Endothelial cell (in vitro differentiated cells): ENCODE measurements at regions not wholly inside any gene's neighbourhood (a gene's known extent, or its start where the extent isn't known, plus 50 kb on each side); places are given as distances from the start of the nearest gene placed in this dataset.

Source experiments
- DNase-seq: peaks from one replicate; pipeline ENCODE4 v3.0.0; 2021; ENCODE audit warnings: low spot score
- H3K27ac Mint-ChIP-seq: one replicate; pipeline ENCODE4 v1.8.0; 2021; ENCODE audit warnings: mixed read lengths, inconsistent platforms; ENCODE audit not compliant: unreplicated experiment
- H3K27me3 Mint-ChIP-seq: one replicate; pipeline ENCODE4 v1.8.0; 2021; ENCODE audit warnings: mild to moderate bottlenecking, moderate library complexity, mixed read lengths, inconsistent platforms; ENCODE audit not compliant: unreplicated experiment
- H3K36me3 Mint-ChIP-seq: one replicate; pipeline ENCODE4 v1.8.0; 2021; ENCODE audit warnings: mild to moderate bottlenecking, low read depth, mixed read lengths, inconsistent platforms; ENCODE audit not compliant: unreplicated experiment
- H3K4me1 Mint-ChIP-seq: one replicate; pipeline ENCODE4 v1.8.0; 2021; ENCODE audit warnings: mild to moderate bottlenecking, mixed read lengths, inconsistent platforms; ENCODE audit not compliant: unreplicated experiment
- H3K4me3 Mint-ChIP-seq: one replicate; pipeline ENCODE4 v1.8.0; 2021; ENCODE audit warnings: mild to moderate bottlenecking, mixed read lengths, inconsistent platforms; ENCODE audit not compliant: unreplicated experiment
- H3K9me3 Mint-ChIP-seq: one replicate; pipeline ENCODE4 v1.8.0; 2021; ENCODE audit warnings: mixed read lengths, inconsistent platforms; ENCODE audit not compliant: unreplicated experiment
- TF ChIP-seq, protein P1 (sequence below): fragments of 200-600 bp; sonication (generic); IDR thresholded peaks from one replicate; pipeline ENCODE4 v1.5.0; 2021; ENCODE audit warnings: antibody characterized with exemption; ENCODE audit not compliant: unreplicated experiment

GRCh38 chr6:153670403-153671026 lies 368.5 kb upstream of the OPRM1 start:
- DNase-seq, result no peak
- no peak overlapping the region for H3K27ac Mint-ChIP-seq
- no peaks in the 10 kb centered on the region for H3K9me3 Mint-ChIP-seq
- H3K27me3 Mint-ChIP-seq, result no peaks in the 10 kb centered on the region
- H3K36me3 Mint-ChIP-seq, result no peaks in the 10 kb centered on the region
- no peaks in the 10 kb centered on the region for H3K4me1 Mint-ChIP-seq
- no peak overlapping the region for H3K4me3 Mint-ChIP-seq
- TF ChIP-seq, protein P1, sequence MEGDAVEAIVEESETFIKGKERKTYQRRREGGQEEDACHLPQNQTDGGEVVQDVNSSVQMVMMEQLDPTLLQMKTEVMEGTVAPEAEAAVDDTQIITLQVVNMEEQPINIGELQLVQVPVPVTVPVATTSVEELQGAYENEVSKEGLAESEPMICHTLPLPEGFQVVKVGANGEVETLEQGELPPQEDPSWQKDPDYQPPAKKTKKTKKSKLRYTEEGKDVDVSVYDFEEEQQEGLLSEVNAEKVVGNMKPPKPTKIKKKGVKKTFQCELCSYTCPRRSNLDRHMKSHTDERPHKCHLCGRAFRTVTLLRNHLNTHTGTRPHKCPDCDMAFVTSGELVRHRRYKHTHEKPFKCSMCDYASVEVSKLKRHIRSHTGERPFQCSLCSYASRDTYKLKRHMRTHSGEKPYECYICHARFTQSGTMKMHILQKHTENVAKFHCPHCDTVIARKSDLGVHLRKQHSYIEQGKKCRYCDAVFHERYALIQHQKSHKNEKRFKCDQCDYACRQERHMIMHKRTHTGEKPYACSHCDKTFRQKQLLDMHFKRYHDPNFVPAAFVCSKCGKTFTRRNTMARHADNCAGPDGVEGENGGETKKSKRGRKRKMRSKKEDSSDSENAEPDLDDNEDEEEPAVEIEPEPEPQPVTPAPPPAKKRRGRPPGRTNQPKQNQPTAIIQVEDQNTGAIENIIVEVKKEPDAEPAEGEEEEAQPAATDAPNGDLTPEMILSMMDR, result no peak

DNA sequence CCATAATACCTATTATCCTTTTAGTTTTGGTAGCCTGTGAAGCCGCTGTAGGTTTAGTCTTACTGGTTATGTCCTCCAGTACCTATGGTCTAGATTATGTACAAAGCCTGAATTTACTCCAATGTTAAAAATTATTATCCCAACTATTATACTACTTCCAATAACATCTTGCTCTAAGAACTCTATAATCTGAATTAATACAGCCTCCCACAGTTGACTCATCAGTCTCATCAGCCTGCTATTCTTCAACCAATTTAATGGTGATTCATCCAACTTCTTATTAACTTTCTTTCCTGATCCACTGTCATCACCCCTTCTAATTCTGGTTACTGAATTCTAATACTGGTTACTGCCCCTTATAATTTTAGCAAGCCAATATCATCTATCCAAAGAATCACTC lies 370.3 kb upstream of the OPRM1 start:
- Mint-ChIP-seq H3K4me1 (no peaks in the 10 kb centered on the region), H3K36me3 (no peaks in the 10 kb centered on the region), H3K27ac (no peak overlapping the region), H3K4me3 (no peak overlapping the region), H3K9me3 (no peaks in the 10 kb centered on the region), H3K27me3 (no peaks in the 10 kb centered on the region)
- DNase-seq, result no peak
- TF ChIP-seq, protein P1, result no peak

GRCh38 chr6:153662982-153663381 lies 376.1 kb upstream of the OPRM1 start:
- H3K36me3 Mint-ChIP-seq, result no peaks in the 10 kb centered on the region
- H3K27ac Mint-ChIP-seq, result no peak overlapping the region
- no peak overlapping the region for H3K4me3 Mint-ChIP-seq
- TF ChIP-seq, protein P1, result no peak
- no peak for DNase-seq
- no peaks in the 10 kb centered on the region for H3K4me1 Mint-ChIP-seq
- no peaks in the 10 kb centered on the region for H3K9me3 Mint-ChIP-seq
- peaks cover 1% of the 10 kb centered on the region for H3K27me3 Mint-ChIP-seq

- Mint-ChIP-seq H3K27me3 (no peaks in the 10 kb centered on the region), H3K4me1 (no peaks in the 10 kb centered on the region), H3K36me3 (no peaks in the 10 kb centered on the region), H3K4me3 (no peak overlapping the region), H3K9me3 (no peaks in the 10 kb centered on the region), H3K27ac (no peak overlapping the region)
- no peak for DNase-seq
- TF ChIP-seq, protein P1, result no peak
These were observed 393.7 kb upstream of the OPRM1 start for GRCh38 chr6:153645326-153645725.

DNA sequence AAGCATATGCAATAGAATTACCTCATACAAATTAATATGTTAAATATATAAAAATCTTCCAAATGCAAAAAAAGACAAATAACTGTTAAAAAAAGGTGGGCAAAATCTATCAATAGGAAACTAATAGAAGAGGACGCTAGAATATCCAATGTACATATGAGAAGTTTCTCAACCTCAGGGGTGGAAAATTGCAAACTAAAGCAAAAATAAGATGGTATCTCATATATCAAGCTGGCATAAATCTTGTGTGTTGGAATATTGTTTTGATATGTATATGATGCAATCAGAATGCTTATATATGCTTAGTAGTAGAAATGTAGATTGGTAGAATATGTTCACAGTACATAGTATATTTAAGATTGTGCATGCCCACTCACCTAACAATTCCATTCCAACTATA lies 395.0 kb upstream of the OPRM1 start:
- Mint-ChIP-seq H3K27me3 (no peaks in the 10 kb centered on the region), H3K4me3 (no peak overlapping the region), H3K27ac (no peak overlapping the region), H3K36me3 (no peaks in the 10 kb centered on the region), H3K4me1 (no peaks in the 10 kb centered on the region), H3K9me3 (no peaks in the 10 kb centered on the region)
- TF ChIP-seq, protein P1, result no peak
- DNase-seq, result no peak
